ENCODE measurements at regions not wholly inside any gene's neighbourhood (a gene's known extent, or its start where the extent isn't known, plus 50 kb on each side); places are given as distances from the start of the nearest gene placed in this dataset.

- H3K4me1 ChIP-seq (ENCODE audit: control insufficient read depth, insufficient read depth, low read length): peaks cover 7% of the 10 kb centered on the region
- Mint-ChIP-seq H3K36me3 (ENCODE audit: low read depth) (no peaks in the 10 kb centered on the region), H3K4me3 (no peak overlapping the region), H3K27ac (no peak overlapping the region), H3K9me3 (no peaks in the 10 kb centered on the region), H3K27me3 (ENCODE audit: insufficient read depth) (no peaks in the 10 kb centered on the region), H3K4me1 (peaks cover 13% of the 10 kb centered on the region)
- no peaks in the 10 kb centered on the region for H3K27me3 ChIP-seq (ENCODE audit: control insufficient read depth, insufficient read depth, low read length, poor library complexity, severe bottlenecking)
- no peak overlapping the region for H3K27ac ChIP-seq (ENCODE audit: low read depth, low read length)
- H3K9ac ChIP-seq (ENCODE audit: extremely low read depth, low read length, poor library complexity, severe bottlenecking): no peak overlapping the region
- DNase-seq: no peak
- no peaks in the 10 kb centered on the region for H3K9me3 ChIP-seq (ENCODE audit: control insufficient read depth, low read length)
- 94 to 98% methylated on average over 4 to 5 of the region's 5 CpGs for WGBS, 2 experiments (ENCODE audit: insufficient coverage in 1 of 2, insufficient read length in 1 of 2)
- no peak overlapping the region for H3K4me3 ChIP-seq (ENCODE audit: low read length)
- TF ChIP-seq, protein P1, sequence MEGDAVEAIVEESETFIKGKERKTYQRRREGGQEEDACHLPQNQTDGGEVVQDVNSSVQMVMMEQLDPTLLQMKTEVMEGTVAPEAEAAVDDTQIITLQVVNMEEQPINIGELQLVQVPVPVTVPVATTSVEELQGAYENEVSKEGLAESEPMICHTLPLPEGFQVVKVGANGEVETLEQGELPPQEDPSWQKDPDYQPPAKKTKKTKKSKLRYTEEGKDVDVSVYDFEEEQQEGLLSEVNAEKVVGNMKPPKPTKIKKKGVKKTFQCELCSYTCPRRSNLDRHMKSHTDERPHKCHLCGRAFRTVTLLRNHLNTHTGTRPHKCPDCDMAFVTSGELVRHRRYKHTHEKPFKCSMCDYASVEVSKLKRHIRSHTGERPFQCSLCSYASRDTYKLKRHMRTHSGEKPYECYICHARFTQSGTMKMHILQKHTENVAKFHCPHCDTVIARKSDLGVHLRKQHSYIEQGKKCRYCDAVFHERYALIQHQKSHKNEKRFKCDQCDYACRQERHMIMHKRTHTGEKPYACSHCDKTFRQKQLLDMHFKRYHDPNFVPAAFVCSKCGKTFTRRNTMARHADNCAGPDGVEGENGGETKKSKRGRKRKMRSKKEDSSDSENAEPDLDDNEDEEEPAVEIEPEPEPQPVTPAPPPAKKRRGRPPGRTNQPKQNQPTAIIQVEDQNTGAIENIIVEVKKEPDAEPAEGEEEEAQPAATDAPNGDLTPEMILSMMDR (conservative IDR thresholded peaks at IDR 0.05): no peak
- no peaks in the 10 kb centered on the region for H3K36me3 ChIP-seq (ENCODE audit: control insufficient read depth, insufficient read depth, low read length)
Measured at GRCh38 chr4:156584100-156584499, 387.5 kb downstream of the PDGFC start.

DNA sequence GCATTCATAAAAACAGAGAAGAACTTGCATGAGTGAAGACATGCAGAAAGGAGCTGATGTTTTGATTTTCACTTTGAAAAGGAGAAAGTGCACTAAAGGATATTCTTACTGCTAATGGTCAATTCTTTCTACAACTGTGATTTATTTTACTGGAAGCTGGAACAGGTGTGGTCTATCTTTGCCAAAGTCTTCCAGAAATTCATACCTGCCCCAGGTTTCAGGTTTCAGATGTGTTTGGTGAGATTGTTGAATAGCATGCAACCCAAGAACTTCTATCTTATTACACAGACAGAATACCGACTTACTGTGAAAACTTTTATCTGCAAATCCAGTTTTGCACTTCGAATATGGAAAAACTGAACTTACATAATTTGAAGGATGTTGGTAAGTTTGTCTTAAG lies 388.3 kb downstream of the PDGFC start:
- no peaks in the 10 kb centered on the region for H3K36me3 Mint-ChIP-seq (ENCODE audit: low read depth)
- no peak overlapping the region for H3K4me3 ChIP-seq (ENCODE audit: low read length)
- peaks cover 15% of the 10 kb centered on the region for H3K4me1 Mint-ChIP-seq

GRCh38 chr4:156581282-156582063 lies 390.1 kb downstream of the PDGFC start:
- TF ChIP-seq, protein P1 (conservative IDR thresholded peaks at IDR 0.05): no peak
- Histone ChIP-seq H3K9me3 (ENCODE audit: control insufficient read depth, low read length) (no peaks in the 10 kb centered on the region), H3K9ac (ENCODE audit: extremely low read depth, low read length, poor library complexity, severe bottlenecking) (no peak overlapping the region), H3K36me3 (ENCODE audit: control insufficient read depth, insufficient read depth, low read length) (no peaks in the 10 kb centered on the region), H3K27me3 (ENCODE audit: control insufficient read depth, insufficient read depth, low read length, poor library complexity, severe bottlenecking) (no peaks in the 10 kb centered on the region), H3K4me3 (ENCODE audit: low read length) (no peak overlapping the region), H3K27ac (ENCODE audit: low read depth, low read length) (no peak overlapping the region), H3K4me1 (ENCODE audit: control insufficient read depth, insufficient read depth, low read length) (no peaks in the 10 kb centered on the region)
- Mint-ChIP-seq H3K4me1 (peaks cover 6% of the 10 kb centered on the region), H3K27me3 (ENCODE audit: insufficient read depth) (no peaks in the 10 kb centered on the region), H3K27ac (no peak overlapping the region), H3K4me3 (no peak overlapping the region), H3K36me3 (ENCODE audit: low read depth) (no peaks in the 10 kb centered on the region), H3K9me3 (no peaks in the 10 kb centered on the region)
- no peak for DNase-seq
- WGBS, 2 experiments (ENCODE audit: insufficient coverage in 1 of 2, insufficient read length in 1 of 2): 87% methylated on average over 3 of the region's 3 CpGs; no CpG with 5 or more reads in 1 of the 2 experiments

More for the DNA sequence above, 388.3 kb downstream of the PDGFC start:
- Histone ChIP-seq H3K27me3 (ENCODE audit: control insufficient read depth, insufficient read depth, low read length, poor library complexity, severe bottlenecking) (no peaks in the 10 kb centered on the region), H3K36me3 (ENCODE audit: control insufficient read depth, insufficient read depth, low read length) (no peaks in the 10 kb centered on the region), H3K9me3 (ENCODE audit: control insufficient read depth, low read length) (no peaks in the 10 kb centered on the region), H3K27ac (ENCODE audit: low read depth, low read length) (no peak overlapping the region), H3K4me1 (ENCODE audit: control insufficient read depth, insufficient read depth, low read length) (peaks cover 7% of the 10 kb centered on the region), H3K9ac (ENCODE audit: extremely low read depth, low read length, poor library complexity, severe bottlenecking) (no peak overlapping the region)
- Mint-ChIP-seq H3K27ac (no peak overlapping the region), H3K9me3 (no peaks in the 10 kb centered on the region), H3K4me3 (no peak overlapping the region), H3K27me3 (ENCODE audit: insufficient read depth) (no peaks in the 10 kb centered on the region)
- WGBS, 2 experiments (ENCODE audit: insufficient coverage in 1 of 2, insufficient read length in 1 of 2): 93% methylated on average over 2 of the region's 2 CpGs; no CpG with 5 or more reads in 1 of the 2 experiments
- TF ChIP-seq, protein P1 (conservative IDR thresholded peaks at IDR 0.05): no peak
- no peak for DNase-seq
